ENCODE measurements at regions not wholly inside any gene's neighbourhood (a gene's known extent, or its start where the extent isn't known, plus 50 kb on each side); places are given as distances from the start of the nearest gene placed in this dataset.

DNA sequence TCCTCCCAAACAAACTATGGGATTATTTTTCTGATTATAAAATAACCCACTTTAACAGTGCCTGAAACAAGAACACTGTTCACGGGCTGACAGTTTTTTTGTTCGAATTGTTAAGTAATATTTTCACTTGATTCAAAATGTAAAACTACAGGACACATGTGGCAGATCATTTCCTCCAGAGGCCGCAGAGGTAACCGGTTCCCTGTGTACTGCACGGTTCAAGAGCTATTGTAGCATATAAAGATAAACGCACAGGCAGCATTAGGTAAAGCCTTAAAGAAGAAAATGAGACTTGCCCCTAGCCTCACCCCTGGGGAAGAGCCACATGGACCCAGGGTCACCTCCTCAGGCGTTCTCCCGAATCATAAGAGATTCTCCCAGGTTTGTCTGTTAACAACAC, 181.3 kb upstream of the AFDN start:
- H4K20me1 ChIP-seq (ENCODE audit: control insufficient read depth, extremely low read depth, insufficient read depth, low read length), result no peaks in the 10 kb centered on the region
- DNase-seq (ENCODE audit: low read depth, low spot score) (no peak), FAIRE-seq (no peak)
- H3K9me3 ChIP-seq (ENCODE audit: control insufficient read depth, low read depth, low read length), result no peaks in the 10 kb centered on the region
- H2AFZ ChIP-seq (ENCODE audit: control insufficient read depth, low read length), result no peak overlapping the region
- dilution Hi-C loops (cut with MboI; ENCODE audit: extremely low pct_ligation_motif_present, low sequenced_read_pairs), result no loop called here
- no peak overlapping the region for H3K9ac ChIP-seq (ENCODE audit: control insufficient read depth, extremely low read depth, insufficient read depth, low read length)
- no peaks in the 10 kb centered on the region for H3K36me3 ChIP-seq (ENCODE audit: control insufficient read depth in 2 of 2, extremely low read depth in 1 of 2, insufficient read depth in 2 of 2, low read length in 2 of 2)
- H3K27me3 ChIP-seq (ENCODE audit: control insufficient read depth, extremely low read depth, insufficient read depth, low read length), result no peaks in the 10 kb centered on the region
- no peaks in the 10 kb centered on the region for H3K4me1 ChIP-seq (ENCODE audit: control insufficient read depth, extremely low read depth, insufficient read depth, low read length)
- H3K4me3 ChIP-seq (ENCODE audit: control insufficient read depth in 2 of 3, extremely low read depth in 1 of 3, insufficient read depth in 2 of 3, low read depth in 1 of 3, low read length in 3 of 3), result no peak overlapping the region
- no peaks in the 10 kb centered on the region for H3K79me2 ChIP-seq (ENCODE audit: control insufficient read depth, insufficient read depth, low read length)
- TF ChIP-seq EZH2 (IDR thresholded peaks at IDR 0.05; ENCODE audit: low read length), result no peak
- TF ChIP-seq, protein P1, sequence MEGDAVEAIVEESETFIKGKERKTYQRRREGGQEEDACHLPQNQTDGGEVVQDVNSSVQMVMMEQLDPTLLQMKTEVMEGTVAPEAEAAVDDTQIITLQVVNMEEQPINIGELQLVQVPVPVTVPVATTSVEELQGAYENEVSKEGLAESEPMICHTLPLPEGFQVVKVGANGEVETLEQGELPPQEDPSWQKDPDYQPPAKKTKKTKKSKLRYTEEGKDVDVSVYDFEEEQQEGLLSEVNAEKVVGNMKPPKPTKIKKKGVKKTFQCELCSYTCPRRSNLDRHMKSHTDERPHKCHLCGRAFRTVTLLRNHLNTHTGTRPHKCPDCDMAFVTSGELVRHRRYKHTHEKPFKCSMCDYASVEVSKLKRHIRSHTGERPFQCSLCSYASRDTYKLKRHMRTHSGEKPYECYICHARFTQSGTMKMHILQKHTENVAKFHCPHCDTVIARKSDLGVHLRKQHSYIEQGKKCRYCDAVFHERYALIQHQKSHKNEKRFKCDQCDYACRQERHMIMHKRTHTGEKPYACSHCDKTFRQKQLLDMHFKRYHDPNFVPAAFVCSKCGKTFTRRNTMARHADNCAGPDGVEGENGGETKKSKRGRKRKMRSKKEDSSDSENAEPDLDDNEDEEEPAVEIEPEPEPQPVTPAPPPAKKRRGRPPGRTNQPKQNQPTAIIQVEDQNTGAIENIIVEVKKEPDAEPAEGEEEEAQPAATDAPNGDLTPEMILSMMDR (optimal IDR thresholded peaks at IDR 0.05 in 1 of 3, IDR thresholded peaks at IDR 0.05 in 1 of 3, conservative IDR thresholded peaks at IDR 0.05 in 1 of 3; ENCODE audit: extremely low read depth in 1 of 3, insufficient read depth in 2 of 3, low read length in 3 of 3), result no peak
- no peak overlapping the region for H3K27ac ChIP-seq (ENCODE audit: control insufficient read depth, insufficient read depth, low read length)
- no peaks in the 10 kb centered on the region for H3K9me1 ChIP-seq (ENCODE audit: control insufficient read depth, extremely low read depth, insufficient read depth, low read length)
- H3K4me2 ChIP-seq (ENCODE audit: control insufficient read depth, extremely low read depth, insufficient read depth, low read depth, low read length), result no peak overlapping the region

DNA sequence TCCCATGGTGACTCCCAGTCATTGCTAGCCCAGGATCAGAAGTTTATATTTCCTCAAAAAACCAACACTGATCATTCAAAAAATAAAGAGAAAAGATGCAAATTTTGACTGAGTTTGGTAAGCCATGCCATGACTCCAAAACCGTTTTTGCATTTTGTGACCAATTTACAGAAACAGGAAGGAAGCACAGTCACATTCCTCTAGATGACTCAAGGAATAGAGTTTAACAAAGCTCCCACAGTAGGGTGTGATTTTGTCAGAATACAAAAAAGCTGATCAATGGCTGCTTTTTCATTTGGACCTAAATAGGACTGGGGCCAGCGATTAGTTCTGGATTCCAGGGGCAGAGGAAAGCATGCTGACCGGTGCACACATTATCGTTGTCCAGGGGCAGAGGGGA, 179.4 kb upstream of the AFDN start:
- no peak overlapping the region for H3K27ac ChIP-seq (ENCODE audit: control insufficient read depth, insufficient read depth, low read length)
- no peak for DNase-seq (ENCODE audit: low read depth, low spot score)
- H3K4me1 ChIP-seq (ENCODE audit: control insufficient read depth, extremely low read depth, insufficient read depth, low read length), result no peaks in the 10 kb centered on the region
- peaks cover 9% of the 10 kb centered on the region for H3K9me3 ChIP-seq (ENCODE audit: control insufficient read depth, low read depth, low read length)
- dilution Hi-C loops (cut with MboI; ENCODE audit: extremely low pct_ligation_motif_present, low sequenced_read_pairs), result no loop called here
- H3K4me3 ChIP-seq (ENCODE audit: control insufficient read depth in 2 of 3, extremely low read depth in 1 of 3, insufficient read depth in 2 of 3, low read depth in 1 of 3, low read length in 3 of 3), result no peak overlapping the region
- H4K20me1 ChIP-seq (ENCODE audit: control insufficient read depth, extremely low read depth, insufficient read depth, low read length), result no peaks in the 10 kb centered on the region
- H3K9me1 ChIP-seq (ENCODE audit: control insufficient read depth, extremely low read depth, insufficient read depth, low read length), result no peaks in the 10 kb centered on the region
- H3K79me2 ChIP-seq (ENCODE audit: control insufficient read depth, insufficient read depth, low read length), result no peaks in the 10 kb centered on the region
- TF ChIP-seq, protein P1 (optimal IDR thresholded peaks at IDR 0.05 in 1 of 3, IDR thresholded peaks at IDR 0.05 in 1 of 3, conservative IDR thresholded peaks at IDR 0.05 in 1 of 3; ENCODE audit: extremely low read depth in 1 of 3, insufficient read depth in 2 of 3, low read length in 3 of 3), result no peak
- TF ChIP-seq EZH2 (IDR thresholded peaks at IDR 0.05; ENCODE audit: low read length), result no peak
- no peak overlapping the region for H3K4me2 ChIP-seq (ENCODE audit: control insufficient read depth, extremely low read depth, insufficient read depth, low read depth, low read length)
- H3K27me3 ChIP-seq (ENCODE audit: control insufficient read depth, extremely low read depth, insufficient read depth, low read length), result no peaks in the 10 kb centered on the region
- H3K9ac ChIP-seq (ENCODE audit: control insufficient read depth, extremely low read depth, insufficient read depth, low read length), result no peak overlapping the region
- no peak overlapping the region for H2AFZ ChIP-seq (ENCODE audit: control insufficient read depth, low read length)
- no peaks in the 10 kb centered on the region for H3K36me3 ChIP-seq (ENCODE audit: control insufficient read depth in 2 of 2, extremely low read depth in 1 of 2, insufficient read depth in 2 of 2, low read length in 2 of 2)
- FAIRE-seq, result no peak

Measured in keratinocyte (primary cell).